Caco-2 (cell line): ENCODE measurements at regions not wholly inside any gene's neighbourhood (a gene's known extent, or its start where the extent isn't known, plus 50 kb on each side); places are given as distances from the start of the nearest gene placed in this dataset.

Experiments
- BruUV-seq: library from RNA; stranded (reverse); fragments of 400-500 nt; replicated peaks from 2 replicates; lab custom pipeline; 2021; lab: Mats Ljungman, UMichigan
- CTCF ChIA-PET: fragments of 300-600 bp; sonication (Branson Sonifier 250); formaldehyde crosslinking; loops from one replicate; lab custom pipeline; 2022; ENCODE audit warnings: antibody characterized with exemption; lab: Charles Lee
- POLR2A ChIA-PET: fragments of 300-600 bp; sonication (Branson Sonifier 250); formaldehyde crosslinking; loops from one replicate; lab custom pipeline; 2022; ENCODE audit warnings: antibody characterized with exemption; lab: Charles Lee
- DNase-seq, 2 experiments: peaks; one replicate each; pipeline versions ENCODE4 v3.0.0 to v3.0.0-alpha.2; 2020 to 2022
- H3K27me3 ChIP-seq: replicated peaks from 2 replicates; pipeline ENCODE4 v1.6.0; 2011; ENCODE audit warnings: low read length; ENCODE audit not compliant: control insufficient read depth, insufficient read depth
- H3K36me3 ChIP-seq: 2 replicates; pipeline ENCODE4 v1.5.1; 2011; ENCODE audit warnings: low read length; ENCODE audit not compliant: control insufficient read depth, insufficient read depth
- H3K4me1 ChIP-seq: fragments of 250-450 bp; sonication (Bioruptor Pico); 2 replicates; pipeline ENCODE4 v1.5.1; 2020; ENCODE audit warnings: mild to moderate bottlenecking
- H3K4me3 ChIP-seq: 2 replicates; pipeline ENCODE4 v1.5.1; 2011; ENCODE audit warnings: low read depth, mild to moderate bottlenecking, control low read depth, low read length
- H3K9me3 ChIP-seq: fragments of 250-450 bp; sonication (Bioruptor Pico); 2 replicates; pipeline ENCODE4 v1.5.1; 2020; ENCODE audit warnings: mild to moderate bottlenecking, moderate library complexity
- H3K27ac Mint-ChIP-seq: one replicate; pipeline ENCODE4 v1.8.0; 2022; ENCODE audit warnings: mixed read lengths; ENCODE audit not compliant: unreplicated experiment
- H3K27me3 Mint-ChIP-seq: one replicate; pipeline ENCODE4 v1.8.0; 2022; ENCODE audit warnings: mixed read lengths; ENCODE audit not compliant: insufficient read depth, unreplicated experiment
- H3K36me3 Mint-ChIP-seq: one replicate; pipeline ENCODE4 v1.8.0; 2022; ENCODE audit warnings: mild to moderate bottlenecking, mixed read lengths; ENCODE audit not compliant: insufficient read depth, unreplicated experiment
- H3K4me1 Mint-ChIP-seq: one replicate; pipeline ENCODE4 v1.8.0; 2022; ENCODE audit warnings: low read depth, mixed read lengths; ENCODE audit not compliant: unreplicated experiment
- H3K4me3 Mint-ChIP-seq: one replicate; pipeline ENCODE4 v1.8.0; 2022; ENCODE audit warnings: mild to moderate bottlenecking, moderate library complexity, mixed read lengths; ENCODE audit not compliant: unreplicated experiment
- H3K9me3 Mint-ChIP-seq: one replicate; pipeline ENCODE4 v1.8.0; 2022; ENCODE audit warnings: mixed read lengths; ENCODE audit not compliant: unreplicated experiment
- intact Hi-C: fragments of 100-400 bp; cut with micrococcal nuclease; formaldehyde crosslinking; loops from one replicate; pipeline ENCODE4 v1.10.0; 2022; ENCODE audit not compliant: unreplicated experiment
- TF ChIP-seq, protein P1 (sequence below), 2 experiments: fragments of 200-600 bp in 1 of 2; IDR thresholded peaks; 1 replicate in 1 of 2; 2 replicates in 1 of 2; pipeline versions ENCODE4 v1.5.1 to v1.8.0; 2011 to 2022; ENCODE audit warnings: antibody characterized with exemption in 1 of 2, control low read depth in 1 of 2, inconsistent platforms in 1 of 2, low read depth in 1 of 2, low read length in 1 of 2, mild to moderate bottlenecking in 1 of 2, moderate library complexity in 1 of 2; ENCODE audit not compliant: insufficient read depth in 1 of 2, severe bottlenecking in 1 of 2, unreplicated experiment in 1 of 2

DNA sequence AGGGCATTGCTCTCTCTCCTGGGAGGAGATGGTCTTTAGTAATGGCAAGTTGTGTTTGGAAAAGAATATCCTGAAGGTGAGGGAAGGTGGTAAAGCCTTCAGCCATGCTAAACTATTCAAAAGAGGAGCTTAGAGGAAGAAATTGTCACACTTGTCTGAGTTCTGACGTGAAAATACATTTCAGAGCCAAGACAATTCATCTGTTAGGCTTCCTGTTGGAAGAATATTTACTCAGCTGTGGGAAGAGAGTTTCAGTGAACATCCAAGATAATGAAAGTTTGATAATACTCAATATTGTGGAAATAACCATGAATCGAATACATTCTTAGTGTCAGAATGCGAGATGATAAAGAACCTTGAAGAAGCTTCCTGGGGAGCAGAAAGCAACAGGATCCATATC lies 143.3 kb downstream of the GPAT3 start:
- DNase-seq: no peak
- Histone ChIP-seq H3K4me1 (no peaks in the 10 kb centered on the region), H3K9me3 (no peaks in the 10 kb centered on the region), H3K27me3 (no peaks in the 10 kb centered on the region), H3K4me3 (no peak overlapping the region), H3K36me3 (no peaks in the 10 kb centered on the region)
- ChIA-PET POLR2A (no interaction called here), CTCF (no interaction called here)
- H3K4me3 Mint-ChIP-seq: no peak overlapping the region
- H3K27me3 Mint-ChIP-seq: peaks cover 15% of the 10 kb centered on the region
- no peaks in the 10 kb centered on the region for H3K4me1 Mint-ChIP-seq
- intact Hi-C loops: no loop called here
- no peaks in the 10 kb centered on the region for H3K9me3 Mint-ChIP-seq
- TF ChIP-seq, protein P1, sequence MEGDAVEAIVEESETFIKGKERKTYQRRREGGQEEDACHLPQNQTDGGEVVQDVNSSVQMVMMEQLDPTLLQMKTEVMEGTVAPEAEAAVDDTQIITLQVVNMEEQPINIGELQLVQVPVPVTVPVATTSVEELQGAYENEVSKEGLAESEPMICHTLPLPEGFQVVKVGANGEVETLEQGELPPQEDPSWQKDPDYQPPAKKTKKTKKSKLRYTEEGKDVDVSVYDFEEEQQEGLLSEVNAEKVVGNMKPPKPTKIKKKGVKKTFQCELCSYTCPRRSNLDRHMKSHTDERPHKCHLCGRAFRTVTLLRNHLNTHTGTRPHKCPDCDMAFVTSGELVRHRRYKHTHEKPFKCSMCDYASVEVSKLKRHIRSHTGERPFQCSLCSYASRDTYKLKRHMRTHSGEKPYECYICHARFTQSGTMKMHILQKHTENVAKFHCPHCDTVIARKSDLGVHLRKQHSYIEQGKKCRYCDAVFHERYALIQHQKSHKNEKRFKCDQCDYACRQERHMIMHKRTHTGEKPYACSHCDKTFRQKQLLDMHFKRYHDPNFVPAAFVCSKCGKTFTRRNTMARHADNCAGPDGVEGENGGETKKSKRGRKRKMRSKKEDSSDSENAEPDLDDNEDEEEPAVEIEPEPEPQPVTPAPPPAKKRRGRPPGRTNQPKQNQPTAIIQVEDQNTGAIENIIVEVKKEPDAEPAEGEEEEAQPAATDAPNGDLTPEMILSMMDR (IDR thresholded peaks at IDR 0.05; ENCODE audit: insufficient read depth in 1 of 2, low read depth in 1 of 2, low read length in 1 of 2, severe bottlenecking in 1 of 2, unreplicated experiment in 1 of 2): no peak
- no TSS peak for BruUV-seq
- no peak overlapping the region for H3K27ac Mint-ChIP-seq
- H3K36me3 Mint-ChIP-seq: no peaks in the 10 kb centered on the region

DNA sequence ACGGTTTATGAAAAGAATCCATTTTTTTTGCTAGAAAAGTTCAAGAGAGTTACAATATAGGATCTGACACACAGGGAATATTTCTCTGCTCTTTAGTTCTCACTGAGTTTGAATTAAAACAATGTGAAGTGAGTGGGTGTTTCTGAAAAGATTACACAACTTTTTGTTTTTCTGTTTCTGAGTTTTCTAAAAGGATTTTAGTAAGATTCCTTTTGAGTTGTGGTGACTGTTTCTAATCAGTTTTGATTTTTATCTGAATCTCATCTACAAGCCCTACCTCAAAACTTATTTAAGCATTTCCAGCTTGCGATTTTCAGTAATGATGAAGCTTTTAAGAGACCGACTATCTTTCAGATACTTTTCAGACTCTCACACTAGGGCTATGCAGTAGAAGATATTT lies 141.7 kb downstream of the GPAT3 start:
- Mint-ChIP-seq H3K4me1 (no peaks in the 10 kb centered on the region), H3K9me3 (no peaks in the 10 kb centered on the region), H3K4me3 (no peak overlapping the region), H3K27ac (no peak overlapping the region), H3K36me3 (no peaks in the 10 kb centered on the region), H3K27me3 (peaks cover 20% of the 10 kb centered on the region)
- Histone ChIP-seq H3K4me1 (no peaks in the 10 kb centered on the region), H3K36me3 (no peaks in the 10 kb centered on the region), H3K9me3 (no peaks in the 10 kb centered on the region), H3K4me3 (no peak overlapping the region), H3K27me3 (no peaks in the 10 kb centered on the region)
- POLR2A ChIA-PET: no interaction called here
- BruUV-seq: no TSS peak
- intact Hi-C loops: no loop called here
- CTCF ChIA-PET: no interaction called here
- TF ChIP-seq, protein P1 (IDR thresholded peaks at IDR 0.05; ENCODE audit: insufficient read depth in 1 of 2, low read depth in 1 of 2, low read length in 1 of 2, severe bottlenecking in 1 of 2, unreplicated experiment in 1 of 2): no peak
- no peak for DNase-seq

DNA sequence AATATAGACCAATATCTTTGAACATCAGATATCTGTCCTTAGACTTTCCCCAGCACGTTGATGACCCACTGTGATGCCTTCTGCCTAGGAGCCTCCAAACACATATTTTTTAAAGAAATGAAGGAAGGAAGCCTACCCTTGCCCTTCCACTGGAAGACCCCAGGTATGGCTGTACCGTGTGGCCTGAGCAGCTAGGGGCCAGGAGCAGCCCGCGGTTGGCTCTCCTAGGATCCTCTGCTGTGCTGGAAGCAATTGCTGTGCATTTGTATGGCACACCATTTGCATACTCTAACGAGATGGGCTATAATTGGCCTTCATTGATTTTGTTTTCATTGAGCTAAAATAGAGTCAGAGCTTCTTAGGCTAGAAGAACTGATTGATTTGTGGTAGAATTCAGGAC lies 128.8 kb downstream of the GPAT3 start:
- Mint-ChIP-seq H3K36me3 (no peaks in the 10 kb centered on the region), H3K27ac (no peak overlapping the region), H3K27me3 (peaks cover 19% of the 10 kb centered on the region), H3K9me3 (no peaks in the 10 kb centered on the region), H3K4me3 (no peak overlapping the region), H3K4me1 (no peaks in the 10 kb centered on the region)
- TF ChIP-seq, protein P1 (IDR thresholded peaks at IDR 0.05; ENCODE audit: insufficient read depth in 1 of 2, low read depth in 1 of 2, low read length in 1 of 2, severe bottlenecking in 1 of 2, unreplicated experiment in 1 of 2): no peak
- Histone ChIP-seq H3K4me1 (no peaks in the 10 kb centered on the region), H3K9me3 (no peaks in the 10 kb centered on the region), H3K27me3 (no peaks in the 10 kb centered on the region), H3K36me3 (no peaks in the 10 kb centered on the region), H3K4me3 (no peak overlapping the region)
- no TSS peak for BruUV-seq
- POLR2A ChIA-PET: no interaction called here
- CTCF ChIA-PET: no interaction called here
- intact Hi-C loops: no loop called here
- DNase-seq: no peak
